A673 (cell line): ENCODE measurements at regions not wholly inside any gene's neighbourhood (a gene's known extent, or its start where the extent isn't known, plus 50 kb on each side); places are given as distances from the start of the nearest gene placed in this dataset.

Source experiments
- BruUV-seq: library from RNA; stranded (reverse); fragments of 400-500 nt; replicated peaks from 2 replicates; lab custom pipeline; 2021; lab: Mats Ljungman, UMichigan
- CTCF ChIA-PET: fragments of 300-600 bp; sonication (Branson Sonifier 250); formaldehyde crosslinking; loops from one replicate; lab custom pipeline; 2022; ENCODE audit warnings: antibody characterized with exemption; lab: Charles Lee
- POLR2A ChIA-PET: fragments of 300-600 bp; sonication (Branson Sonifier 250); formaldehyde crosslinking; loops from one replicate; lab custom pipeline; 2022; ENCODE audit warnings: antibody characterized with exemption; ENCODE audit not compliant: low non-redundant PET; lab: Charles Lee
- DNase-seq: peaks from one replicate; pipeline ENCODE4 v3.0.0-alpha.2; 2015; ENCODE audit warnings: low spot score
- H3K27ac ChIP-seq: fragments of 200-600 bp; sonication (generic); 2 replicates; pipeline ENCODE4 v1.5.1; 2016; ENCODE audit warnings: mixed run types, low read depth, mild to moderate bottlenecking, mixed read lengths, antibody characterized with exemption, low read length; ENCODE audit not compliant: poor library complexity, severe bottlenecking
- H3K27me3 ChIP-seq: fragments of 200-600 bp; sonication (generic); replicated peaks from 2 replicates; pipeline ENCODE4 v1.6.1; 2017; ENCODE audit warnings: mixed run types, low read depth, mild to moderate bottlenecking, mixed read lengths, antibody characterized with exemption, low read length; ENCODE audit not compliant: insufficient read depth, poor library complexity
- H3K36me3 ChIP-seq: fragments of 200-600 bp; sonication (generic); 2 replicates; pipeline ENCODE4 v1.6.1; 2016; ENCODE audit warnings: mixed run types, mild to moderate bottlenecking, mixed read lengths, antibody characterized with exemption, low read length; ENCODE audit not compliant: insufficient read depth, poor library complexity, severe bottlenecking
- H3K4me1 ChIP-seq: fragments of 200-600 bp; sonication (generic); 2 replicates; pipeline ENCODE4 v1.6.1; 2017; ENCODE audit warnings: mixed run types, mild to moderate bottlenecking, mixed read lengths, antibody characterized with exemption, low read length; ENCODE audit not compliant: insufficient read depth, poor library complexity, severe bottlenecking
- H3K4me3 ChIP-seq: fragments of 200-600 bp; sonication (generic); 2 replicates; pipeline ENCODE4 v1.5.1; 2016; ENCODE audit warnings: low read depth, mixed run types, mild to moderate bottlenecking, mixed read lengths, low read length; ENCODE audit not compliant: poor library complexity, severe bottlenecking
- H3K9me3 ChIP-seq: fragments of 200-600 bp; sonication (generic); 2 replicates; pipeline ENCODE4 v1.6.1; 2016; ENCODE audit warnings: mixed run types, low read depth, mild to moderate bottlenecking, mixed read lengths, antibody characterized with exemption, low read length; ENCODE audit not compliant: poor library complexity, severe bottlenecking
- CTCF ChIP-seq: fragments of 300-800, 200-600 bp; sonication (generic); conservative IDR thresholded peaks from 2 replicates; pipeline ENCODE4 v1.5.1; 2017; ENCODE audit warnings: low read depth, mild to moderate bottlenecking, antibody characterized with exemption, low read length, moderate library complexity, mixed read lengths
- EZH2 ChIP-seq: fragments of 200-600 bp; sonication (generic); IDR thresholded peaks from 2 replicates; pipeline ENCODE4 v1.6.1; 2017; ENCODE audit warnings: borderline replicate concordance, low read depth, mild to moderate bottlenecking, mixed read lengths, antibody characterized with exemption, low read length; ENCODE audit not compliant: poor library complexity, severe bottlenecking
- intact Hi-C: fragments of 100-400 bp; cut with micrococcal nuclease; formaldehyde crosslinking; loops from one replicate; pipeline ENCODE4 v1.10.0; 2022; ENCODE audit not compliant: unreplicated experiment

DNA sequence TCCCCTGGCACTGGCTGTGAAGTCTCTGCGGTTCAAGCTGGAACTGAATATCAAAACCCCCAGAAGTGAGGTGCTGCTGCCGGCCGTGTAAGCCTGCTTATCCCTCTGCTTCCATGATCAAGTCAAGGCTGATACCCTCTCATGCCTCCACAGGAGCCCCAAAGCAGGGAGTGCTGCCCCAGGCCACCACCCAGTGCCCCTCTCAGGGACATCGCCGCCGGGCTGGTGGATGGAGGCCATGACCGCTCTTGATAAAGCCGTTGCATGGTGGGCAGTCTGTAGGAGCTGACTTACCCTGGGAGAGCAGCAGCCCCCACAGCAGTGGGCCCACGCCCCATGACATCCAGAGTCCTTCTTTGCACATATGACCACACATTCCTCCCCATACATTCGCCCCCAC, 162.0 kb upstream of the CST7 start:
- BruUV-seq = no TSS peak
- no peaks in the 10 kb centered on the region for H3K27me3 ChIP-seq
- no peak overlapping the region for H3K4me3 ChIP-seq
- no peak overlapping the region for H3K27ac ChIP-seq
- intact Hi-C loops = loop anchor here (10.0 kb wide), 1 partner anchor 312 kb away; no protein-coding TSS in a partner anchor
- POLR2A ChIA-PET = no interaction called here
- DNase-seq = no peak
- no peaks in the 10 kb centered on the region for H3K9me3 ChIP-seq
- TF ChIP-seq EZH2 (no peak), CTCF (no peak)
- no peaks in the 10 kb centered on the region for H3K36me3 ChIP-seq
- no peaks in the 10 kb centered on the region for H3K4me1 ChIP-seq
- CTCF ChIA-PET = no interaction called here

GRCh38 chr20:24787621-24788020, 161.4 kb upstream of the CST7 start:
- ChIA-PET POLR2A (no interaction called here), CTCF (no interaction called here)
- DNase-seq = no peak
- Histone ChIP-seq H3K4me1 (no peaks in the 10 kb centered on the region), H3K27me3 (no peaks in the 10 kb centered on the region), H3K36me3 (no peaks in the 10 kb centered on the region), H3K9me3 (no peaks in the 10 kb centered on the region), H3K27ac (no peak overlapping the region), H3K4me3 (no peak overlapping the region)
- BruUV-seq = no TSS peak
- intact Hi-C loops = loop anchor here (10.0 kb wide), 1 partner anchor 313 kb away; no protein-coding TSS in a partner anchor
- TF ChIP-seq EZH2 (no peak), CTCF (no peak)

- ChIA-PET POLR2A (no interaction called here), CTCF (no interaction called here)
- H3K4me3 ChIP-seq = no peak overlapping the region
- H3K27me3 ChIP-seq = no peaks in the 10 kb centered on the region
- no TSS peak for BruUV-seq
- TF ChIP-seq EZH2 = no peak
- TF ChIP-seq CTCF = no peak
- DNase-seq = no peak
- H3K27ac ChIP-seq = no peak overlapping the region
- H3K4me1 ChIP-seq = no peaks in the 10 kb centered on the region
- intact Hi-C loops = loop anchor here (10.0 kb wide), 1 partner anchor 315 kb away; no protein-coding TSS in a partner anchor
- H3K9me3 ChIP-seq = no peaks in the 10 kb centered on the region
- no peaks in the 10 kb centered on the region for H3K36me3 ChIP-seq
Observed at GRCh38 chr20:24789877-24790276, 159.2 kb upstream of the CST7 start.
